HG03571 (cell line): ENCODE measurements at regions not wholly inside any gene's neighbourhood (a gene's known extent, or its start where the extent isn't known, plus 50 kb on each side); places are given as distances from the start of the nearest gene placed in this dataset.

Source experiments
- ATAC-seq: cut with Tn5 transposase; IDR thresholded peaks from one replicate; pipeline ENCODE4 v1.9.1; 2021; ENCODE audit not compliant: unreplicated experiment

- no peak for ATAC-seq
Observed at GRCh38 chr12:25745281-25745680, 192.2 kb upstream of the LMNTD1 start.

GRCh38 chr12:25746131-25746530 lies 193.0 kb upstream of the LMNTD1 start:
- no peak for ATAC-seq

- no peak for ATAC-seq
Observed at GRCh38 chr12:25752710-25753309, 199.7 kb upstream of the LMNTD1 start.

GRCh38 chr12:25755136-25755970 lies 202.3 kb upstream of the LMNTD1 start:
- no peak for ATAC-seq

GRCh38 chr12:25755971-25756260 lies 202.6 kb upstream of the RASSF8 start:
- no peak for ATAC-seq

- ATAC-seq: no peak
Observed at GRCh38 chr12:25757037-25757665, 201.3 kb upstream of the RASSF8 start.

GRCh38 chr12:25759752-25760151 lies 198.7 kb upstream of the RASSF8 start:
- no peak for ATAC-seq

GRCh38 chr12:25761356-25761755 lies 197.1 kb upstream of the RASSF8 start:
- ATAC-seq: no peak

- ATAC-seq: no peak
Observed at GRCh38 chr12:25764409-25764808, 194.1 kb upstream of the RASSF8 start.

GRCh38 chr12:25764892-25765291 lies 193.6 kb upstream of the RASSF8 start:
- ATAC-seq: no peak

- ATAC-seq: no peak
Observed at GRCh38 chr12:25767606-25768005, 190.9 kb upstream of the RASSF8 start.

GRCh38 chr12:25768151-25768550 lies 190.3 kb upstream of the RASSF8 start:
- no peak for ATAC-seq

- no peak for ATAC-seq
Observed at GRCh38 chr12:25769082-25769945, 189.2 kb upstream of the RASSF8 start.

GRCh38 chr12:25771041-25771440 lies 187.4 kb upstream of the RASSF8 start:
- no peak for ATAC-seq

- ATAC-seq: no peak
Observed at GRCh38 chr12:25771476-25771875, 187.0 kb upstream of the RASSF8 start.

- ATAC-seq: no peak
Observed at GRCh38 chr12:25775968-25776367, 182.5 kb upstream of the RASSF8 start.

- no peak for ATAC-seq
Observed at GRCh38 chr12:25780771-25781170, 177.7 kb upstream of the RASSF8 start.

GRCh38 chr12:25781232-25781631 lies 177.2 kb upstream of the RASSF8 start:
- no peak for ATAC-seq

GRCh38 chr12:25783566-25783965 lies 174.9 kb upstream of the RASSF8 start:
- no peak for ATAC-seq

- ATAC-seq: no peak
Observed at GRCh38 chr12:25784669-25785068, 173.8 kb upstream of the RASSF8 start.

- no peak for ATAC-seq
Observed at GRCh38 chr12:25785134-25785533, 173.3 kb upstream of the RASSF8 start.
